ENCODE measurements at regions not wholly inside any gene's neighbourhood (a gene's known extent, or its start where the extent isn't known, plus 50 kb on each side); places are given as distances from the start of the nearest gene placed in this dataset.

DNA sequence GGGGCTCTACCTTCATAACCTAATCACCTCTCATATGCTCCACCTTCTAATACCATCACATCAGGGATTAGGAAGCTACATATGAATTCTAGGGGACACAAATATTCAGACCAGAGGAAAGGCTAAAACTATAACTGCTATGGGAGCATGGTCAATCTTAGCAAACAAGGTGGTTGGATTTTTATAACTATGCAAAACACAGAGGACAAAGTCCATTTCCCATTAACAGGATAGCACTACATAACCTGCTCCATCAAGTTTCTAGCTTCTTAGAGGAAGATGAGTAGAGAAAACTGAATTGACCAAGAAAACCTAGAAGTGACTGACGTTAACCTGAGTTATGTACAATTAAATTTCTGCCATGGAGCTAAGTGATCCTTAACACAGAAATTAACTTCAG lies 398.6 kb downstream of the TBL1XR1 start:
- no peak for DNase-seq (ENCODE audit: low read depth in 2 of 3, low spot score in 2 of 3)

DNA sequence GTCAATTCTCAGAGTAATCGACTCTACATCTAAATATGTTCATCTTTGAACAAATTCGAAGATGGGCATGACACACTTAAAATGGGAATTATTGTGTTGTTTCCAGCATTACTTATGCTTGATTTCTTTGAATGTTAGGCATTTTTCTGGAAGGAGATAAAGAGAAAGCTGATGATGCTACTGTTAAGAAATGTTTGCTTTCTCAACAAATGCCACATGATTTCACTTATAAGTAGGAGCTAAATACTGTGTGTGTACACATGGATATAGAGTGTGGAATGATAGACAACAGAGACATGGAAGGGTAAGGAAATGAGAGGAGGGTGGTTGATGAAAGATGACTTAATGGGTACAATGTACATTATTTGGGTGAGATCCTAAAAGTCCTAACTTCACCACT lies 400.9 kb downstream of the TBL1XR1 start:
- DNase-seq (ENCODE audit: low read depth in 2 of 3, low spot score in 2 of 3): no peak

DNA sequence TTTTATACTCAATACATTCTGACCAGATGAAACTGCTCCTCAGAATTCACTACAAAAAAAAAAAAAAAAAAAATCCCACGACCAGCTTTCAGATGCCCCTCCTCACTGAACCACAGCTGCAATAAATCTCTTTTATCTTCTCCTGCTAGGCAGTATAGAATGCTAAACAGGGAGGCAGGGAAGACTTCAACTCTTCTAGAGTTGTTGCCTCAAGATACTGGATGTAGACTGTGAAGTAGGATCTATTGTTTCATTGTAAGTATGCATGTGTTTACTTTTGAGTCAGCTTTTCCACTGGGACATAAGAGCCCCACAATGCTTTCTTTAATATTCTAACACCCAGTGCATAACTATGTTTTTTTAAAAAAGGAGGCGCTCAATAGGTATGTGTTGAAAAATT lies 401.4 kb downstream of the TBL1XR1 start:
- DNase-seq (ENCODE audit: low read depth in 2 of 3, low spot score in 2 of 3): no peak

DNA sequence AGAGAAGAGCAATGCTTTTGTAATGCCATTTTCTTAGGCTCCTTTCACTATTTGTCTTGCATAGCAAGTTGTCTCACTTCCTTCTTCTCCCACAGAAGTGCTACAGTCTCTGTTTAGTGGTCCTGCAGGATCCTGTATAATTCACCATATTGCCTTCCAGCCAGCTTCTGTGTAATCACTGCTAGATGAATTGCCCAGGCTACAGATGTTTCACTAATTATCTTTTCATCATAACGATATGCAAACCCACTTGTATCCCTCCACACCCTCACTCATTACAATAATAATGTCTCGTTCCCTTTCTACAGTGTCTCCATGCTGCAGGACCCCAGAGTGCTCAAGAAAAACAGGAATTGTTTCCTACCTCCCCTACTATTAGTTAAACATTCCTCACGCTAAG lies 402.9 kb downstream of the TBL1XR1 start:
- DNase-seq (ENCODE audit: low read depth in 2 of 3, low spot score in 2 of 3): no peak

- no peak for DNase-seq (ENCODE audit: low read depth in 2 of 3, low spot score in 2 of 3)
Observed at GRCh38 chr3:176789947-176790346, 407.3 kb downstream of the TBL1XR1 start.

GRCh38 chr3:176789281-176789705 lies 408.0 kb downstream of the TBL1XR1 start:
- no peak for DNase-seq (ENCODE audit: low read depth in 2 of 3, low spot score in 2 of 3)

DNA sequence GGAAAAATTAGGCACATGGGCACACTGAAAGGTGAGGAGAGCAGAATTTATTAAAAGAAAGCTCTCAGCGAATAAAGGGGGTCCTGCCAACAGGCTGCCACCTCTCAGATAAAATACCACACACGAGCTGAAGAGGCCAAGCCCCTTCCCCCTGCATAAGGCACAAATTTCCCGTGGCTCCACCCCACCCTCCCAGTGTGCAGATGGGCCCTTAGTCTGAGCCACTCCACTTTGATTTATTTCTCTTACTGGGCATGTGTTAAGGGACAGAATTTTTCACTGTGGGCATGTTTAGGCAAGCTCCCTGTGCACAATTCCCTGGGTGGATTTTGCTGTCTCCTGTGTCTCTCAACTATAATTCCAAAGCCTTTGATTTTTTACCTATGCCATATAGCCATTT lies 409.8 kb downstream of the TBL1XR1 start:
- DNase-seq (ENCODE audit: low read depth in 2 of 3, low spot score in 2 of 3): no peak

DNA sequence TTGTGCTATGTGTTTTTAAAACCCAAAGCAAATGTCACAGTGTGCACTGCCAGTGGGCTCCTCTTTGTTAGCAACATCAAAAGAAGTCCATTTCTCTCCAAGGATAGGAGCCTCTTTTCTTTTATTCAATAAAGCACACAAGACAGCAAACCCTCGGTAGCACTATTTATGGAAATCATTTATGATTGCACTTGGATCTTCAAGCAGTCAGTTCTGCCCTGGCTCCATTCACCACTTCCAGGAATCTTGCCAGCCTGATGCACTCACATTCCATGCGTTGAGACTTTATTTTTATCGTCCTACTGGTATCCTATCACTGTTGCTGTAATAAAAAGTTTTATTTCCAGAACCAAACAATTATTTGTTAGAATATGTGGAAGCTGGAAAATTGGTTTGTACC lies 412.1 kb downstream of the TBL1XR1 start:
- DNase-seq (ENCODE audit: low read depth in 2 of 3, low spot score in 2 of 3): no peak

DNA sequence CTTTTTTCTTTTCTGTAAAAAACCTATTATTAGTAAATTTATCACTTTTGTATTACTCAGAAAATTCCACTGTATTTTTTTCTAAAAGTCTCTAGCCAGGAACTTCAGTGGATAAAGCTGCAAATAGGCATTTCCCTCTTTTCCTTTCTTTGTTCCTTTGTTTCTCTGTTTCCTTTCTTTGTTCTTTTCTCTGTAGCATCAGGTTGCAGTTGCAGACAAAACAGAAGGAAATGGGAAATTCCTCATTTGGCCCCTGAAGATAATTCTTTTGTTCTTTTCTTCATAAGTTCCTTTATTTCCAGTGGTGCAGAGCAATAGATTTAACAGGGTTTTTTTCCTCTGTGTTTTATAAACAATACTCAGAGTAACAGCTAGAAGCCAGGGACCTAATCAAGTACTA lies 416.5 kb downstream of the TBL1XR1 start:
- no peak for DNase-seq (ENCODE audit: low read depth in 2 of 3, low spot score in 2 of 3)

DNA sequence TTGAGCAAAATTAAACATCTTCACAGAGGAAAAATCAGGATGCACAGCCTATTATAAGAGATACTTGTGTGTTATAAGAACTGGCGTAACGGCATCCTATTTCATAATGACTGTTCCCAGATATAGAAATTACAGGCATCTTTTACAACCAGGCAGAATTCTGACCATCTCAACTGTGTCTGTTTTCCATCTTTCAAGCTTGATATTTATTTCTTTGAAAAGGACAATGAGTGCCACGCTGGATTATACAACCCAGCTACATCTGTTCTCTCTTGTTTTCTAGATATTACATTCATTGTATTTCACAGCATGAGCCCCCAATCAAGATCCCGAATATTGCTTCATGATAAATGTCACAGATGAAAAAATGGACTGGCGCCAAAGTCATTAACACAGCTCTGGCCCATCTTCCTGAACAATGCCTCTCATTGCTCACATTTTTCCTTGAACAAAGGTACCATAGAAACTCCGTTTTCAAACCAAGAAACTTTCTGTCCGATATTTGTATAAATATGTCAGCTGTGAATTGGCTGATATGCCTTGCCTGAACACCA lies 420.6 kb downstream of the TBL1XR1 start:
- DNase-seq (ENCODE audit: low read depth in 2 of 3, low spot score in 2 of 3): no peak

DNA sequence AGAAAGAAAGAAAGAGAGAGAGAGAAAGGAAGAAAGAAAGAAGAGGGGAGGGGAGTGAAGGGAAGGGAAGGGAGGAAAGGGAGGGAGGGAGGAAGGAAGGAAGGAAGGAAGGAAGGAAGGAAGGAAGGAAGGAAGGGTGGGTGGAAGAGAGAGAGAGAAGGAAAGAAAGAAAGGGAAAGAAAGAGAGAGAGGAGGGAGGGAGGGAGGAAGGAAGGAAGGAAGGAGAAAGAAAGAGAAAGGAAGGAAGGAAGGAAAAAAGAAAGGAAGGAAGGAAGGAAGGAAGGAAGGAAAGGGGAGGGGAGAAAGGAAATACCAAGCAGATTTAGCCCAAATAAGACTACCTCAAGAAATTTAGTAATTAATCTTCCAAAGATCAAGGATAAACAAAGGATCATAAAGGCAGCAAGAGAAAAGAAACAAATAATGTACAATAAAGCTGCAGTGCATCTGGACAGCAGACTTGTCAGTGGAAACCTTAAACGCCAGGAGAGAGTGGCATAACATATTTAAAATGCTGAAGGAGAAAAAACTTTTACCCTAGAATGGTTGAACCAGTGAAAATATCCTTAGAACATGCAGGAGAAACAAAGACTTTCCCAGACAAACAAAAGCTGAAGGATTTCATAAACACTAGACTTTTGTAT lies 427.6 kb downstream of the TBL1XR1 start:
- no peak for DNase-seq (ENCODE audit: low read depth in 2 of 3, low spot score in 2 of 3)

DNA sequence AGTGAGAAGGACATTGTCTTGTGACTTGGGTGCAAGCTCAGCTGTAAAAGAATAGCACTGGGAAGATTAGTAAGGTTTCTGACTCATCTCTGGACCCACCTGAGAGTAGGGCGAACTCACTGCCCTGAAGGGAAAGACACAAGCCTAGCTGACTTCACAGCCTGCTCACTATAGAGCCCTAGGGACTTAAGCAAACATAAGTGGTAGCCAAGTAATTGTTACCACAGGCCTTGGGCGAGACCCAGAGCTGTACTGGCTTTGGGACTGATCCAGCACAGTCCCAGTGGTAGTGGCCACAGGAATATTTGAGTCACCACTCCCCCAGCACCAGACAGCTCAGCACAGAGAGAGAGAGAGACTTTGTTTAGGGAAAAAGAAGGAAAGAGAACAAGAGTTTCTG lies 429.9 kb downstream of the TBL1XR1 start:
- no peak for DNase-seq (ENCODE audit: low read depth in 2 of 3, low spot score in 2 of 3)

DNA sequence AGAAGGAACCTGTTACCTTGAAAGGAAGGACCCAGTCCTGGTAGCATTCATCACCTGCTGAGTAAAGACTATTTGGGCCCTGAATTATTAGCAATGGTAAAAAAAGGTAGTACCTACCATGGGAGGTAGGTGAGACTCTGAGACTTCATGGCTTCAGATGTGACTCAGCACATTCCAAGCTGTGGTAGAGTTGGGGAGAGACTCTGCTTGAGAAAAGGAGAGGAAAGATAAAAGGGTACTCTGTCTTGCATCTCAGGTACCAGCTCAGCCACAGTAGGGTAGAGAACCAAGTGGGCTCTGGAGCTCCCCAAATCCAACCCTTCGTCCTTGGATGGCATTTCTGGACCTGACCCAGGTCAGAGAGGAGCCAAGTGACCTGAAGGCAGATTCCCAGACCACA lies 430.4 kb downstream of the TBL1XR1 start:
- DNase-seq (ENCODE audit: low read depth in 2 of 3, low spot score in 2 of 3): no peak

GRCh38 chr3:176765382-176765900 lies 431.8 kb downstream of the TBL1XR1 start:
- no peak for DNase-seq (ENCODE audit: low read depth in 2 of 3, low spot score in 2 of 3)

GRCh38 chr3:176759815-176760506 lies 437.3 kb downstream of the TBL1XR1 start:
- DNase-seq (ENCODE audit: low read depth in 2 of 3, low spot score in 2 of 3): no peak

DNA sequence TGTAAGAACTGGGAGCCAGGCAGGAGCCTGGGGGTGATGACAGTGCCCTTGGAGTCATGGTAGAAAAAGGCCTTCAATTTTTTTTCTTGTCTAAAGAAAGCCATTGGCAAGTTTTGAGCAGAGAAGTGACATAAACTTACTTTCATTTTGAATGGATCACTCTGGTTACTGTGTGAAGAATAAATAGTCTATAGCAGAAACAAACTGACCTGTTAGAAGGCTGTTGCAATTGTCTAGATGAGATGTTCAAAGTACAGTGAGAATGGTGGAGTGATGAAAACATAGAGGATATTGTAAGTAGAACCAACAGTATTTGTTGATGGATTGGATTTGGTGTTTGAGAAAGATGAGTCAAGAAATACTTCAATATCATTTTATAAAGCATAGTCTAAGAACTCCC lies 439.9 kb downstream of the TBL1XR1 start:
- DNase-seq (ENCODE audit: low read depth in 2 of 3, low spot score in 2 of 3): no peak

DNA sequence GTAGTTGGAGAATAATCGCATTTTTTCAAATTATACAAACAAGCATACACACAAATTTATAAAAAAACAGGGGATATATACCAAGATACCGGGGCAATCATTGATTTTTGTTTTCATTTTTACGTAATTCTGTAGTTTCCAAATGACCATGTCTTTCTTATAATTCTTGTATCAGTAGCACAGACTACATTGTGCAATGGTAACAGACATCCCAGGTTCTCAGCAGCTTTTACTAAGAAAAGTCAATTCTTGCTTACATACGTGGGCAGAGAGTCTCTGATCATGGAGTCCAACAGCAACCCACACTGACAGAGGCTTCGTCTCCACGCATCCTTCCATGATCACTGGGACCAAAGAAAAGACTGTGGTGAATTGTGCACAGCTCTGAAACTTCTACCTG lies 441.3 kb downstream of the TBL1XR1 start:
- no peak for DNase-seq (ENCODE audit: low read depth in 2 of 3, low spot score in 2 of 3)

DNA sequence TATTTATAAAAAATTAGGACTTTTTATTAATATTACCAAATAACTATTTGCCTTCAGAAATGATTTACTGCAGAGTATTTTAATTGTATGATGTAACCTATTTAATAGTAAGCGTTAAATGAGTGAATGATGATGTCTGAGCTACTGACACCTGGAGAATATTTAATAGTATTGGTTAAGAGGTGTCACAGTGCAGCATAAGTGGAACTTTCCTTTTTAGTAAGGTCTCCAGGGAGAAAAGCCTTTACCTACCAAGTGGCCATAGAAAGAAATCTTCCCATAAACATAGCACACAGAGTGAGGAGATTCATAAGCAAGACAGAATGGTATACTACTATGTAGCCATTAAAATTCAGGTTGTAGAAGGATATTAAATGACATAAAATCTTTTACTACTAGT lies 441.7 kb downstream of the TBL1XR1 start:
- no peak for DNase-seq (ENCODE audit: low read depth in 2 of 3, low spot score in 2 of 3)

DNA sequence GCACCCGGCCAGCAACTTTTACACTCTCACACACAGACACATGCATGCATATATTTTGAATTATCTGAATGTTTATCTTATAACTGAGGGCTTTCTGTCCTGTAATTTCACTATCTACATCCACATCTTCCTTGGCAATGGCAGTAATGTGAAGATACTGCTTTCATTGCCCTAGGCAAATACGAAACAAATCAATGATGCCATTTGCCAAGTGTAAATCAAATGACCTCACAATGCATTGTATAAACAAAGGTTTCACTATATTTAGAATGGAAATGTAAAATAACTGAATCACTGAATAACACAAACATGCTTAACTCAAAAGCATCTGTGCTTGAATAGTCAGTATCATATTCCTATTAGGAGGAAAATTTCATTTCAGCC lies 455.6 kb downstream of the TBL1XR1 start:
- DNase-seq (ENCODE audit: low read depth in 2 of 3, low spot score in 2 of 3): no peak

DNA sequence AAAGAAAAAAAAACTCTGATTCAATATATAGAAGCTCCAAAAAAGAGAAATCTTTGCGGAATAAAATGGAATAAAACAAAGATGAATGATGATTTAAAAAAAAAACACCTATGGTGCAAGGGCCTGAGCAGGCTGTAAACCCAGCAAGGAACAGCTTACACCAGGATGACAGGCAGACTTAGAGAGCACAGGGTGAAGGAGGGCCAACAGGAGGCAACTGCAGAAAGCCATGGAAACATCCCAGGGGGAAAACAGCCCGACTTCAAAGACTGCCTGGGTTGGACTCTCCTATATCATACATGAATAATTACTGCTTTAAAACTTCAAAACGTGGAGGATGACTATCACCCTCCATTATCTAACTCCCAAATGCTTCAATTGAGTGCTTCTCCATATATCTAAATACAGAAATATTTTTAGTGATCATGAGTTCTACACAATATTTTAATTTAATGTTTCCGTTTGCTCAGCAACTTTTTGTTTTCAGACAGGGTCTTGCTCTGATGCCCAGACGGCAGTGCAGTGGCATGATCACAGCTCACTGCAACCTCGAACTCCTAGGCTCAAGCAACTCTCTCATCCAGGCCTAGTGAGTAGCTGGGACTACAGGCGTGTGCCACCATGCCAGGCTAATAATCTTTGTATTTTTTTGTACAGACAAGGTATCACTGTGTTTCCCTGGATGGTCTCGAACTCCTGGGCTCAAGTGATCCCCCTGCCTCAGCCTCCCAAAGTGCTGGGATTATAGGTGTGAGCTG lies 456.2 kb downstream of the TBL1XR1 start:
- no peak for DNase-seq (ENCODE audit: low read depth in 2 of 3, low spot score in 2 of 3)

- no peak for DNase-seq (ENCODE audit: low read depth in 2 of 3, low spot score in 2 of 3)
Observed at GRCh38 chr3:176739159-176739558, 458.1 kb downstream of the TBL1XR1 start.

All from hematopoietic multipotent progenitor cell (in vitro differentiated cells).